ENCODE measurements at regions not wholly inside any gene's neighbourhood (a gene's known extent, or its start where the extent isn't known, plus 50 kb on each side); places are given as distances from the start of the nearest gene placed in this dataset.
"Not testable (repeated sequence)": the region's sequence is repeated elsewhere in the genome, so short reads cannot be mapped to it uniquely, and the experiment has no call there.

- no peak for DNase-seq
Measured at GRCh38 chr4:132707955-132708354, 441.1 kb upstream of the PCDH10 start.

GRCh38 chr4:132709056-132709455 is 440.0 kb upstream of the PCDH10 start:
- no peak for DNase-seq

GRCh38 chr4:132710971-132711370 is 438.1 kb upstream of the PCDH10 start:
- no peak for DNase-seq

DNA sequence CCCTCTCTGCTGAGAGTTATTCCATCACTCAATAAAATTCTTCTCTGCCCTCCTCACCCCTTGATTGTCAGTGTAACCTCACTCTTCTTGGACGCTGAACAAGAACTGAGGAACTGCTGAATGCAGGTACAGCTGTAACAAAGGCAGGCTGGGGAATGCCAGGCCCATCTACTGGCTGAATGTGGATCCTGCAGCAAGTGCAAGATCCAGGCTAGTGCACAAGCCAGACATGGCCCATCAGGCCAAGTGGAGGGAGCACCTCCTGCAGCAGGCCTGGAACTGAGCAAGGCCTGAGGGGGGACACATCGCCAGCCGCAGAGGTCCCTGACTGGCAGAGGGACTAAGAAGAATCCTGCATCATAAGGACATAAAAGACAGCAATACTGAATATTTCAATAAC is 411.8 kb upstream of the PCDH10 start:
- DNase-seq = no peak

DNA sequence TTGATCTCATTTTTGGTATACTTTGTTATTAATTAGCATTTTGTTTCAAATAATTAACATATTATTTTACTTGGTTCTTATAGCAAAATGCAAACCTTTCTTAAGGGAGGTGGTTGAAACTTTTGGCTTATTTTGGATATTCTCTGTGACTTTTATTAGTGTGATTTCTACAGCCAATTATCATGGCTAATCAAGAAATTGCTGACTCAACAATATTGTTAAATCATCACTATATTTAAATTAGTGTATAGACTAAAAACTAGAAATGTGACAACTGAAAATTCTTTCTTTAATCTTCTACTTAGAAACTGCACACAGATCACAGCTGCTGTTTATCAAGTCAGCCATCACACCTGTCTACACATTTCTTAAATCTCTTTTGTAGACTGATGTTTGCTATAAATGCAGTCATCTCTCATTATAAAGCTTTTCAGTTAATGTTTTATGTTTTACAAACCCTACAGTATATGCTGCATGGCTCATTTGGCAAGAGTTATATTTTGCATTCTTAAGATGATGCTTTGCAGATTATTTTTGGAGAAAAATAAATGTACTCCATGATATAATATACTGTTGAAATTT is 389.8 kb upstream of the PCDH10 start:
- DNase-seq = no peak

GRCh38 chr4:132763465-132763864 is 385.6 kb upstream of the PCDH10 start:
- no peak for DNase-seq

GRCh38 chr4:132767901-132768300 is 381.2 kb upstream of the PCDH10 start:
- no peak for DNase-seq

- DNase-seq = no peak
Measured at GRCh38 chr4:132770776-132771175, 378.3 kb upstream of the PCDH10 start.

GRCh38 chr4:132792310-132792709 is 356.8 kb upstream of the PCDH10 start:
- no peak for DNase-seq

DNA sequence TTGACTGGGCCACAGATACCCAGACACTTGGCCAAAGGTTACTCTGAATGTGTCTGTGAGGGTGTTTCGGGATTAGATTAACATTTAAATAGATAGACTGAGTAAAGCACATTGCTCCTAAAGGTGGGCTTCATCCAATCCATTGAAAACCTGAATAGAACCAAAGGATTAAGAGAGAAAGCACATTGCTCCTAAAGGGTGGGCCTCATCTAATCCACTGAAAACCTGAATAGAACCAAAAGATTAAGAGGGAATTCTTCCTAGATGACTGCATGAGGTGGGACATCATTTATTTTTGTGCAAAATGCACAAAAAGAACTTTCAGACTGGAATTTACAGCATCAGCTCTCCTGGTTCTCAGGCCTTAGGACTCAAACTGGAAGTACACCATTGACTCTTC is 351.2 kb upstream of the PCDH10 start:
- no peak for DNase-seq

- no peak for DNase-seq
Measured at GRCh38 chr4:132809298-132810032, 339.6 kb upstream of the PCDH10 start.

- not testable (repeated sequence) for DNase-seq
Measured at GRCh38 chr4:132813061-132813460, 336.0 kb upstream of the PCDH10 start.

GRCh38 chr4:132818091-132818490 is 331.0 kb upstream of the PCDH10 start:
- DNase-seq = no peak

GRCh38 chr4:132823419-132823818 is 325.7 kb upstream of the PCDH10 start:
- DNase-seq = no peak

GRCh38 chr4:132824761-132825160 is 324.3 kb upstream of the PCDH10 start:
- DNase-seq = no peak

- DNase-seq = no peak
Measured at GRCh38 chr4:132827522-132827921, 321.6 kb upstream of the PCDH10 start.

GRCh38 chr4:132838244-132838643 is 310.9 kb upstream of the PCDH10 start:
- no peak for DNase-seq

GRCh38 chr4:132839070-132839469 is 310.0 kb upstream of the PCDH10 start:
- no peak for DNase-seq

GRCh38 chr4:132859929-132860328 is 289.2 kb upstream of the PCDH10 start:
- DNase-seq = no peak

DNA sequence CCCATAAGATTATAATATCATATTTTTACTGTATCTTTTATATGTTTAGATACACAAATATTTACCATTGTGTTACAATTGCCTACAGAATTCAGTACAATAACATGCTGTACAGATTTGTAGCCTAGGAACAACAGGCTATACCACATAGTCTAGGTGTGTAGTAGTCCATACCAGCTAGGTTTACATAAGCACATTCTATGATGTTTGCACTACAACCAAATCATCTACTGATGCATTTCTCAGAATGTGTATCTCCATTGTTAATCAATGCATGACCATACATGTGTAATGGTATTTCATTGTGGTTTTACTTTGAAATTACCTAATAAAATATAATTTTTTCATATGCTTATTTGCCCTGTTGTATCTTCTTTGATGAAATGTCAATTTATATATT is 288.1 kb upstream of the PCDH10 start:
- DNase-seq = no peak

DNA sequence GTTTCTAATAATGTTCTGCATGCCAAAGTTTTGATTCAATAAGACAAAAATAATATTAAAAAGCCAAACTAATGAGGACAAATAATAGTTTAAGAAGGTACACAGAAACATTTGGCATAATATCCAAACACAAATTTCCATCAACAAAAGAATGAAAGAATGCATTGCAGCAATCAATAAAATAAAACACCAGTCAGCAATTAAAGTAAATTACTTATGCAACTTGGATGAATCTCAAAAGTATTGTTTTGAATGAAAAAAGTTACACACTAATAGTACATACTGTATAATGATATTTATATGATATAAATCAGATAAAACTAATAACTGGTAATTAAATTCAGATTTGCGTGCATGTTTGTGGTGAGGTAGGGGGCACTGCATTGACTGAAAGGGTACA is 285.5 kb upstream of the PCDH10 start:
- DNase-seq = no peak

GRCh38 chr4:132865458-132865857 is 283.6 kb upstream of the PCDH10 start:
- no peak for DNase-seq

DNA sequence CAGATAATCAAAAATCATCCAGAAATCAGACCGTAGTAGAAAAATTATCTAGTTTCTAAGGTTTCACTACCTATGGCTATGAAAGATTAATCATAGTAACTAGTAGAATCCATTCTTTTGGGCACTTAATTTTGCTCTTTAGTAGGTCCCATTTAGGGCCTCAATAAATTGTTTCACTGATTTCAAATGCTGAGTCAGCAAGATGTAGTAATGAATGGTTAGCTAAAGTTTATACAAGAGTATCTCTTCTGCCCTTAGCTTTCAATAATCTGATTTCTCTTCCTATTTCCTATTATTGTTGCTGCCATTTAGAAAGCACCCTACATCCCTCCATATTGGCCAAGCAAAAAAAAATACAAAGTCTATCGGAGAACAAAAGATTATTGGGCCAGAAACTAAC is 283.2 kb upstream of the PCDH10 start:
- DNase-seq = no peak

DNA sequence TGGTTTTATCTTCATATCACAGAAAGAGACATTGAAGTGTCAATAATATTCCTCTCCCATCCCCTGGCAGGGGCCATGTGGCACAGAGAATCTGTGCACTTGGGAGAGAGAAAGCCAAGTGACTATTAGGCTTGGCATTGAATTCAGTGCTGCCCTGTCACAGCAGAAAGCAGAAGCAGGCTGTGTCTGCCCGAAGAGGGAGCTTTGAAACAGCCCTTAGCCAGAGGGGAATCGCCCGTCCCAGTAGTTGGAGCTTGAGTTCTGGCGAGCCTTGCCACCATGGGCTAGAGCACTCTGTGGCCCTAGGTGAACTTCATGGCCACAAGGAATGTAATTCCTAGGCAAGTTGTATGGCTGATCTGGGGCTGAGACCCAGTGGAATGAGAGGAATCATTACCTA is 282.5 kb upstream of the PCDH10 start:
- no peak for DNase-seq

DNA sequence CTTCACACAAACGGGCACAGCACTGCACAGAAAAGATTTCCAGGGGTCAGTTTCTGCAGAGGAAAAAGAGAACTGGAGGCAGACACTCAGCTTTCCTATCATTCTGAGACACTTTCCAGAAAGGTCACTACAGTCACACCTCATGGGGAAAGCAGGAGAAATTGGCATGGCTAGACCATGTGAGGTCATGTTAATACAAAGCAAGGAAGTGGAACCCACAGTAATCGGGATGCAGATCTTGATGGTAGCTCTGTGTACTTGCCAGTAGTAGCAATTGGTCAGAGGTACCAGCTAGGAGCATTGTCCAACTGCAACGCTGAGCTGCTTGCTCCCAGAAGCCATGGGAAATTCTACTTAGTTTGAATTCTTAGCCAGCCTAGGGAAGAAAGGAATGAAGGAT is 255.3 kb upstream of the PCDH10 start:
- DNase-seq = no peak

Measured in activated CD8-positive, alpha-beta memory T cell treated with anti-CD3 and anti-CD28 coated beads, Interleukin-2, amount 50 U/mL, for 4 hours (primary cell).